ENCODE measurements at regions not wholly inside any gene's neighbourhood (a gene's known extent, or its start where the extent isn't known, plus 50 kb on each side); places are given as distances from the start of the nearest gene placed in this dataset.

DNA sequence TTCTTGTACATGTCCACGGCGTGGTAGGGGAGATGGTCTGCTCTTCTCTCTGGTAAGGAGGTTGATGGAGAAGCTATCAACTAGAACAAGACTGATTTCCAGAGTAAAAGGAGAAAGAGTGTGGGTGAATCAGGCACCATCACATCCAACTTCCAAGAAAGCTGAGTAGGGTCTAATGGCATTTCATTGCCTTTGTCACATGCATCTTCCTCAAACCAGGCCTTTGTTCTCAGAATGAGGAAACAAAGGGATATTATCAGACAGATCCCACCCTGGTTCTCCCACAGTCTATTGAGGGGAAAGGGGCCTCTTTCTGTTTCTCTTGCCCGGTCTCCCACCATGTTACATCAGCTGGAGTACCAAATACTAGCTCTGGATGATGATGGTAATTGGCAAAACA, 160.2 kb upstream of the RBPJ start:
- TF ChIP-seq, protein P1, sequence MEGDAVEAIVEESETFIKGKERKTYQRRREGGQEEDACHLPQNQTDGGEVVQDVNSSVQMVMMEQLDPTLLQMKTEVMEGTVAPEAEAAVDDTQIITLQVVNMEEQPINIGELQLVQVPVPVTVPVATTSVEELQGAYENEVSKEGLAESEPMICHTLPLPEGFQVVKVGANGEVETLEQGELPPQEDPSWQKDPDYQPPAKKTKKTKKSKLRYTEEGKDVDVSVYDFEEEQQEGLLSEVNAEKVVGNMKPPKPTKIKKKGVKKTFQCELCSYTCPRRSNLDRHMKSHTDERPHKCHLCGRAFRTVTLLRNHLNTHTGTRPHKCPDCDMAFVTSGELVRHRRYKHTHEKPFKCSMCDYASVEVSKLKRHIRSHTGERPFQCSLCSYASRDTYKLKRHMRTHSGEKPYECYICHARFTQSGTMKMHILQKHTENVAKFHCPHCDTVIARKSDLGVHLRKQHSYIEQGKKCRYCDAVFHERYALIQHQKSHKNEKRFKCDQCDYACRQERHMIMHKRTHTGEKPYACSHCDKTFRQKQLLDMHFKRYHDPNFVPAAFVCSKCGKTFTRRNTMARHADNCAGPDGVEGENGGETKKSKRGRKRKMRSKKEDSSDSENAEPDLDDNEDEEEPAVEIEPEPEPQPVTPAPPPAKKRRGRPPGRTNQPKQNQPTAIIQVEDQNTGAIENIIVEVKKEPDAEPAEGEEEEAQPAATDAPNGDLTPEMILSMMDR (IDR thresholded peaks at IDR 0.05; ENCODE audit: insufficient read depth, low read length) = no peak
- TF ChIP-seq, protein P2, sequence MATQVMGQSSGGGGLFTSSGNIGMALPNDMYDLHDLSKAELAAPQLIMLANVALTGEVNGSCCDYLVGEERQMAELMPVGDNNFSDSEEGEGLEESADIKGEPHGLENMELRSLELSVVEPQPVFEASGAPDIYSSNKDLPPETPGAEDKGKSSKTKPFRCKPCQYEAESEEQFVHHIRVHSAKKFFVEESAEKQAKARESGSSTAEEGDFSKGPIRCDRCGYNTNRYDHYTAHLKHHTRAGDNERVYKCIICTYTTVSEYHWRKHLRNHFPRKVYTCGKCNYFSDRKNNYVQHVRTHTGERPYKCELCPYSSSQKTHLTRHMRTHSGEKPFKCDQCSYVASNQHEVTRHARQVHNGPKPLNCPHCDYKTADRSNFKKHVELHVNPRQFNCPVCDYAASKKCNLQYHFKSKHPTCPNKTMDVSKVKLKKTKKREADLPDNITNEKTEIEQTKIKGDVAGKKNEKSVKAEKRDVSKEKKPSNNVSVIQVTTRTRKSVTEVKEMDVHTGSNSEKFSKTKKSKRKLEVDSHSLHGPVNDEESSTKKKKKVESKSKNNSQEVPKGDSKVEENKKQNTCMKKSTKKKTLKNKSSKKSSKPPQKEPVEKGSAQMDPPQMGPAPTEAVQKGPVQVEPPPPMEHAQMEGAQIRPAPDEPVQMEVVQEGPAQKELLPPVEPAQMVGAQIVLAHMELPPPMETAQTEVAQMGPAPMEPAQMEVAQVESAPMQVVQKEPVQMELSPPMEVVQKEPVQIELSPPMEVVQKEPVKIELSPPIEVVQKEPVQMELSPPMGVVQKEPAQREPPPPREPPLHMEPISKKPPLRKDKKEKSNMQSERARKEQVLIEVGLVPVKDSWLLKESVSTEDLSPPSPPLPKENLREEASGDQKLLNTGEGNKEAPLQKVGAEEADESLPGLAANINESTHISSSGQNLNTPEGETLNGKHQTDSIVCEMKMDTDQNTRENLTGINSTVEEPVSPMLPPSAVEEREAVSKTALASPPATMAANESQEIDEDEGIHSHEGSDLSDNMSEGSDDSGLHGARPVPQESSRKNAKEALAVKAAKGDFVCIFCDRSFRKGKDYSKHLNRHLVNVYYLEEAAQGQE (IDR thresholded peaks at IDR 0.05; ENCODE audit: insufficient replicate concordance, low read depth) = no peak
- TF ChIP-seq POLR2AphosphoS5 (IDR thresholded peaks at IDR 0.05; ENCODE audit: low read depth) = no peak

Measured in HL-60 (cell line).